SK-N-SH (cell line): ENCODE measurements at regions not wholly inside any gene's neighbourhood (a gene's known extent, or its start where the extent isn't known, plus 50 kb on each side); places are given as distances from the start of the nearest gene placed in this dataset.

ENCODE experiments used
- CTCF ChIA-PET: fragments of 300-600, 350-600 bp; formaldehyde crosslinking; extraction: SDS; loops from one replicate; lab custom pipeline; 2021; lab: Yijun Ruan, JAX
- POLR2A ChIA-PET: fragments of 350-600 bp; sonication (Branson Sonifier 250); formaldehyde crosslinking; extraction: SDS; loops from one replicate; lab custom pipeline; 2020; ENCODE audit warnings: antibody characterized with exemption, inconsistent platforms; lab: Yijun Ruan, JAX
- DNase-seq: peaks from one replicate; pipeline ENCODE4 v3.0.0; 2012
- H2AFZ ChIP-seq: fragments of 200-600 bp; sonication (generic); 2 replicates; pipeline ENCODE4 v1.8.1; 2016; ENCODE audit warnings: antibody characterized with exemption, mild to moderate bottlenecking, low read depth
- H3F3A ChIP-seq: fragments of 200-600 bp; sonication (generic); replicated peaks from 2 replicates; pipeline ENCODE3; 2016; ENCODE audit warnings: antibody characterized with exemption, mild to moderate bottlenecking; ENCODE audit not compliant: insufficient read depth
- H3K27ac ChIP-seq, 2 experiments: fragments of 200-500 bp in 1 of 2; fragments of 200-600 bp in 1 of 2; sonication (Bioruptor generic) in 1 of 2; sonication (generic), shearing (Covaris generic) in 1 of 2; 2 replicates each; pipeline versions ENCODE4 v1.5.1 to v1.6.1; 2014 to 2016; ENCODE audit warnings: low read depth in 2 of 2, inconsistent platforms in 1 of 2, low read length in 1 of 2, mild to moderate bottlenecking in 1 of 2, mixed read lengths in 1 of 2
- H3K27me3 ChIP-seq: fragments of 200-600 bp; sonication (generic), shearing (Covaris generic); 2 replicates; pipeline ENCODE4 v1.6.1; 2016; ENCODE audit warnings: mixed run types; ENCODE audit not compliant: insufficient read depth
- H3K36me3 ChIP-seq, 2 experiments: fragments of 200-500 bp in 1 of 2; fragments of 200-600 bp in 1 of 2; sonication (Bioruptor generic) in 1 of 2; sonication (generic) in 1 of 2; replicated peaks in 1 of 2; 2 replicates each; pipeline versions ENCODE3 to v1.5.1; 2014 to 2016; ENCODE audit warnings: low read length in 1 of 2, mild to moderate bottlenecking in 1 of 2; ENCODE audit not compliant: insufficient read depth in 2 of 2, control insufficient read depth in 1 of 2
- H3K4me1 ChIP-seq, 2 experiments: fragments of 200-500 bp in 1 of 2; fragments of 200-600 bp in 1 of 2; sonication (Bioruptor generic) in 1 of 2; sonication (generic), shearing (Covaris generic) in 1 of 2; 2 replicates each; pipeline versions ENCODE4 v1.5.1 to v1.6.1; 2014 to 2016; ENCODE audit warnings: low read depth in 1 of 2, low read length in 1 of 2, mixed run types in 1 of 2; ENCODE audit not compliant: insufficient read depth in 2 of 2, control insufficient read depth in 1 of 2
- H3K4me2 ChIP-seq: fragments of 200-600 bp; sonication (generic), shearing (Covaris generic); 2 replicates; pipeline ENCODE4 v1.6.1; 2017; ENCODE audit warnings: mixed run types
- H3K4me3 ChIP-seq, 2 experiments: fragments of 200-500 bp in 1 of 2; fragments of 200-600 bp in 1 of 2; sonication (Bioruptor generic) in 1 of 2; sonication (generic), shearing (Covaris generic) in 1 of 2; 2 replicates each; pipeline versions ENCODE4 v1.5.1 to v1.8.1; 2014 to 2016; ENCODE audit warnings: low read depth in 2 of 2, inconsistent platforms in 1 of 2, low read length in 1 of 2, mild to moderate bottlenecking in 1 of 2, mixed read lengths in 1 of 2, moderate library complexity in 1 of 2
- H3K79me2 ChIP-seq: fragments of 200-600 bp; sonication (generic); 2 replicates; pipeline ENCODE4 v1.8.1; 2017; ENCODE audit warnings: mild to moderate bottlenecking; ENCODE audit not compliant: insufficient read depth
- H3K9ac ChIP-seq: fragments of 200-600 bp; sonication (generic); 2 replicates; pipeline ENCODE4 v1.6.1; 2017; ENCODE audit warnings: mixed run types
- H3K9me2 ChIP-seq: fragments of 200-600 bp; sonication (generic); 2 replicates; pipeline ENCODE4 v1.6.1; 2017; ENCODE audit warnings: mixed run types
- H3K9me3 ChIP-seq: fragments of 200-600 bp; sonication (generic); 2 replicates; pipeline ENCODE4 v1.6.1; 2017; ENCODE audit warnings: mixed run types, mild to moderate bottlenecking, moderate library complexity
- H4K20me1 ChIP-seq: fragments of 200-600 bp; sonication (generic); 2 replicates; pipeline ENCODE4 v1.6.1; 2017; ENCODE audit warnings: mild to moderate bottlenecking, mixed run types; ENCODE audit not compliant: insufficient read depth
- ELF1 ChIP-seq: IDR thresholded peaks from 2 replicates; pipeline ENCODE4 v1.4.0; 2012
- FOXJ3 ChIP-seq: sonication (generic); formaldehyde crosslinking; IDR thresholded peaks from 2 replicates; pipeline ENCODE4 v1.5.1; 2020; ENCODE audit warnings: mild to moderate bottlenecking, missing genetic modification reagents
- FOXM1 ChIP-seq: IDR thresholded peaks from 2 replicates; pipeline ENCODE4 v1.4.0; 2012; ENCODE audit warnings: low read depth, mild to moderate bottlenecking
- GABPA ChIP-seq: IDR thresholded peaks from 2 replicates; pipeline ENCODE4 v1.4.0; 2012; ENCODE audit warnings: low read depth, mild to moderate bottlenecking
- GATA2 ChIP-seq: sonication (generic); formaldehyde crosslinking; IDR thresholded peaks from 2 replicates; pipeline ENCODE4 v1.5.0; 2020; ENCODE audit warnings: mild to moderate bottlenecking, missing genetic modification reagents
- MEF2A ChIP-seq: IDR thresholded peaks from 2 replicates; pipeline ENCODE4 v1.4.0; 2012; ENCODE audit warnings: low read depth, borderline replicate concordance
- MXI1 ChIP-seq: IDR thresholded peaks from 2 replicates; pipeline ENCODE4 v1.6.1; 2012; ENCODE audit warnings: mild to moderate bottlenecking, low read depth, low read length, improper control_type of control experiment
- NFIC ChIP-seq: IDR thresholded peaks from 2 replicates; pipeline ENCODE4 v1.4.0; 2012; ENCODE audit warnings: borderline replicate concordance
- POLR2AphosphoS5 ChIP-seq: IDR thresholded peaks from 2 replicates; pipeline ENCODE4 v1.6.1; 2012; ENCODE audit warnings: low read depth, low read length
- RCOR1 ChIP-seq: fragments of 150-350 bp; IDR thresholded peaks from 2 replicates; pipeline ENCODE4 v1.6.1; 2017; ENCODE audit warnings: antibody characterized with exemption, low read length
- RFX5 ChIP-seq: IDR thresholded peaks from 2 replicates; pipeline ENCODE4 v1.6.1; 2012; ENCODE audit warnings: mild to moderate bottlenecking, improper control_type of control experiment, low read length
- RXRA ChIP-seq: IDR thresholded peaks from 2 replicates; pipeline ENCODE4 v1.4.0; 2012; ENCODE audit warnings: low read depth, mild to moderate bottlenecking, borderline replicate concordance
- SMC3 ChIP-seq: IDR thresholded peaks from 2 replicates; pipeline ENCODE4 v1.6.1; 2012; ENCODE audit warnings: low read depth, low read length, improper control_type of control experiment
- TEAD4 ChIP-seq: IDR thresholded peaks from 2 replicates; pipeline ENCODE4 v1.4.0; 2012; ENCODE audit warnings: mild to moderate bottlenecking, borderline replicate concordance; ENCODE audit not compliant: insufficient read depth
- WGBS: methylation state at CpG from one replicate; pipeline ENCODE4 v1.1.6; 2017; ENCODE audit warnings: low lambda C conversion rate; 5-methylcytosine and 5-hydroxymethylcytosine counted together
- TF ChIP-seq, protein P1 (sequence below): IDR thresholded peaks from 2 replicates; pipeline ENCODE4 v1.4.0; 2012; ENCODE audit warnings: low read depth, borderline replicate concordance
- TF ChIP-seq, protein P2 (sequence below): fragments of 150-350 bp; IDR thresholded peaks from 2 replicates; pipeline ENCODE4 v1.6.1; 2016; ENCODE audit warnings: mild to moderate bottlenecking, low read depth, low read length
- TF ChIP-seq, protein P3 (sequence below): IDR thresholded peaks from 2 replicates; pipeline ENCODE4 v1.4.0; 2012; ENCODE audit warnings: low read depth, borderline replicate concordance
- TF ChIP-seq, protein P4 (sequence below): IDR thresholded peaks from 2 replicates; pipeline ENCODE4 v1.4.0; 2012; ENCODE audit warnings: low read depth
- TF ChIP-seq, protein P5 (sequence below): fragments of 150-350 bp; IDR thresholded peaks from 2 replicates; pipeline ENCODE4 v1.6.1; 2017; ENCODE audit warnings: antibody characterized with exemption, low read length, low read depth, borderline replicate concordance
- TF ChIP-seq, protein P6 (sequence below): IDR thresholded peaks from 2 replicates; pipeline ENCODE4 v1.6.1; 2012; ENCODE audit warnings: mild to moderate bottlenecking, low read depth, low read length, moderate library complexity

DNA sequence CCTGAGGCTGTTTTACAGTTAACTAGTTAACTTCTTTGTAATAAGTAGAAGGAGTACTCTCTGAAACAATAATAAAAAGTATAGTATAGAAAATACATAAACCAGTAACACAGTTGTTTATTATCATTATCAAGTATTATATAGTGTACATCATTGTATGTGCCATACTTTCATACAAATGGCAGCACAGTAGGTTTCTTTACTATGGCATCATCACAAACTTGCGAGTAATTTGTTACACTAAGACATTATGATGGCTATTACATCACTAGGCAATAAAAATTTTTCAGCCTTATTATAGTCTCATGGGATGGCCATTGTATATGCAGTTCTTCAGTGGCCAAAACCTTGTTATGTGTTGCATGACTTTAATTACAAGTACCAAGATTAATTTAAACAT, 1376.5 kb upstream of the ADGRL2 start:
- no peak overlapping the region for H3K4me2 ChIP-seq
- H3K79me2 ChIP-seq: no peaks in the 10 kb centered on the region
- no peaks in the 10 kb centered on the region for H3K9me3 ChIP-seq
- 85% methylated on average over 1 of the region's 1 CpG for WGBS
- H3K4me1 ChIP-seq: peaks cover 0 to 3% of the 10 kb centered on the region in 2 experiments; a peak in 1 of 4 replicates
- no peak overlapping the region for H3K9ac ChIP-seq
- no peaks in the 10 kb centered on the region for H3K9me2 ChIP-seq
- no peaks in the 10 kb centered on the region for H3F3A ChIP-seq
- H3K36me3 ChIP-seq: peaks cover 0 to under 1% of the 10 kb centered on the region in 2 experiments
- no peaks in the 10 kb centered on the region for H4K20me1 ChIP-seq
- no peak for DNase-seq
- CTCF ChIA-PET: interaction anchor here (0.7 kb wide), 2 partner anchors 672 to 958 kb away, joined by 3 to 4 read pairs; no protein-coding TSS in a partner anchor
- H3K27ac ChIP-seq: no peak overlapping the region
- POLR2A ChIA-PET: no interaction called here
- no peaks in the 10 kb centered on the region for H3K27me3 ChIP-seq
- no peak overlapping the region for H2AFZ ChIP-seq
- no peak overlapping the region for H3K4me3 ChIP-seq
- TF ChIP-seq TEAD4 (no peak), MEF2A (no peak), SMC3 (no peak), FOXJ3 (CRISPR knock-in tag) (no peak), FOXM1 (no peak)
- TF ChIP-seq, protein P1, sequence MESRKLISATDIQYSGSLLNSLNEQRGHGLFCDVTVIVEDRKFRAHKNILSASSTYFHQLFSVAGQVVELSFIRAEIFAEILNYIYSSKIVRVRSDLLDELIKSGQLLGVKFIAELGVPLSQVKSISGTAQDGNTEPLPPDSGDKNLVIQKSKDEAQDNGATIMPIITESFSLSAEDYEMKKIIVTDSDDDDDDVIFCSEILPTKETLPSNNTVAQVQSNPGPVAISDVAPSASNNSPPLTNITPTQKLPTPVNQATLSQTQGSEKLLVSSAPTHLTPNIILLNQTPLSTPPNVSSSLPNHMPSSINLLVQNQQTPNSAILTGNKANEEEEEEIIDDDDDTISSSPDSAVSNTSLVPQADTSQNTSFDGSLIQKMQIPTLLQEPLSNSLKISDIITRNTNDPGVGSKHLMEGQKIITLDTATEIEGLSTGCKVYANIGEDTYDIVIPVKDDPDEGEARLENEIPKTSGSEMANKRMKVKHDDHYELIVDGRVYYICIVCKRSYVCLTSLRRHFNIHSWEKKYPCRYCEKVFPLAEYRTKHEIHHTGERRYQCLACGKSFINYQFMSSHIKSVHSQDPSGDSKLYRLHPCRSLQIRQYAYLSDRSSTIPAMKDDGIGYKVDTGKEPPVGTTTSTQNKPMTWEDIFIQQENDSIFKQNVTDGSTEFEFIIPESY: no peak
- TF ChIP-seq, all 33 proteins: peak for 0

DNA sequence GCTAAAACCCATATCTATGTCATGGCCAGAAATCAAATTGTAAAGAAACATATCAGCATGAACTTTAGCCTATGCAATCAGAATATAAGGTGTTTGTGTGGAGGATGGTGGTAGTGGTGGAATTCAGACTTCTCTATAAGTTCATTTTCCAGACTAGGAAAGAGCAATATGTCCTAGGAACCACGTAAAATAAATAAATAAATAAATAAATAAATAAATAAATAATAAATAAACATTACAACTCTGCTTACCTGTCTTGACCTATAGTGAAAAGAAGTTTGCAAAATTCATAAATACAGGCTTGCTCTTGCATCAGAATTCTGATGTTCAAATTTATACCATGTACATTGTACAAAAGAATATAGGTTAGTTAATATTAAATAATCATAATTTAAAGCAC, 1382.6 kb upstream of the ADGRL2 start:
- H3K27me3 ChIP-seq: no peaks in the 10 kb centered on the region
- CTCF ChIA-PET: interaction anchor here (0.6 kb wide), 1 partner anchor 585 kb away, joined by 4 read pairs; no protein-coding TSS in a partner anchor
- H3K27ac ChIP-seq: no peak overlapping the region
- H3K79me2 ChIP-seq: no peaks in the 10 kb centered on the region
- no peaks in the 10 kb centered on the region for H3F3A ChIP-seq
- no peak for DNase-seq
- H4K20me1 ChIP-seq: no peaks in the 10 kb centered on the region
- WGBS: 56% methylated on average over 1 of the region's 1 CpG
- no peaks in the 10 kb centered on the region for H3K9me2 ChIP-seq
- H3K9me3 ChIP-seq: no peaks in the 10 kb centered on the region
- no peak overlapping the region for H3K9ac ChIP-seq
- no peak overlapping the region for H2AFZ ChIP-seq
- POLR2A ChIA-PET: no interaction called here
- H3K4me1 ChIP-seq: no peaks in the 10 kb centered on the region
- peaks cover 0 to 5% of the 10 kb centered on the region in 2 experiments for H3K36me3 ChIP-seq
- H3K4me3 ChIP-seq: no peak overlapping the region
- H3K4me2 ChIP-seq: no peak overlapping the region
- TF ChIP-seq RXRA: no peak
- TF ChIP-seq, protein P2, sequence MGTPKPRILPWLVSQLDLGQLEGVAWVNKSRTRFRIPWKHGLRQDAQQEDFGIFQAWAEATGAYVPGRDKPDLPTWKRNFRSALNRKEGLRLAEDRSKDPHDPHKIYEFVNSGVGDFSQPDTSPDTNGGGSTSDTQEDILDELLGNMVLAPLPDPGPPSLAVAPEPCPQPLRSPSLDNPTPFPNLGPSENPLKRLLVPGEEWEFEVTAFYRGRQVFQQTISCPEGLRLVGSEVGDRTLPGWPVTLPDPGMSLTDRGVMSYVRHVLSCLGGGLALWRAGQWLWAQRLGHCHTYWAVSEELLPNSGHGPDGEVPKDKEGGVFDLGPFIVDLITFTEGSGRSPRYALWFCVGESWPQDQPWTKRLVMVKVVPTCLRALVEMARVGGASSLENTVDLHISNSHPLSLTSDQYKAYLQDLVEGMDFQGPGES: no peak
- TF ChIP-seq GABPA: no peak
- TF ChIP-seq, protein P3, sequence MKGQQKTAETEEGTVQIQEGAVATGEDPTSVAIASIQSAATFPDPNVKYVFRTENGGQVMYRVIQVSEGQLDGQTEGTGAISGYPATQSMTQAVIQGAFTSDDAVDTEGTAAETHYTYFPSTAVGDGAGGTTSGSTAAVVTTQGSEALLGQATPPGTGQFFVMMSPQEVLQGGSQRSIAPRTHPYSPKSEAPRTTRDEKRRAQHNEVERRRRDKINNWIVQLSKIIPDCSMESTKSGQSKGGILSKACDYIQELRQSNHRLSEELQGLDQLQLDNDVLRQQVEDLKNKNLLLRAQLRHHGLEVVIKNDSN: no peak
- TF ChIP-seq, protein P4, sequence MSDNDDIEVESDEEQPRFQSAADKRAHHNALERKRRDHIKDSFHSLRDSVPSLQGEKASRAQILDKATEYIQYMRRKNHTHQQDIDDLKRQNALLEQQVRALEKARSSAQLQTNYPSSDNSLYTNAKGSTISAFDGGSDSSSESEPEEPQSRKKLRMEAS: no peak
- TF ChIP-seq POLR2AphosphoS5: no peak
- no peak for TF ChIP-seq RFX5
- TF ChIP-seq ELF1: no peak
- no peak for TF ChIP-seq NFIC
- TF ChIP-seq MXI1: no peak
- TF ChIP-seq FOXM1: no peak
- TF ChIP-seq, protein P5, sequence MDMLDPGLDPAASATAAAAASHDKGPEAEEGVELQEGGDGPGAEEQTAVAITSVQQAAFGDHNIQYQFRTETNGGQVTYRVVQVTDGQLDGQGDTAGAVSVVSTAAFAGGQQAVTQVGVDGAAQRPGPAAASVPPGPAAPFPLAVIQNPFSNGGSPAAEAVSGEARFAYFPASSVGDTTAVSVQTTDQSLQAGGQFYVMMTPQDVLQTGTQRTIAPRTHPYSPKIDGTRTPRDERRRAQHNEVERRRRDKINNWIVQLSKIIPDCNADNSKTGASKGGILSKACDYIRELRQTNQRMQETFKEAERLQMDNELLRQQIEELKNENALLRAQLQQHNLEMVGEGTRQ: no peak
- TF ChIP-seq, protein P6, sequence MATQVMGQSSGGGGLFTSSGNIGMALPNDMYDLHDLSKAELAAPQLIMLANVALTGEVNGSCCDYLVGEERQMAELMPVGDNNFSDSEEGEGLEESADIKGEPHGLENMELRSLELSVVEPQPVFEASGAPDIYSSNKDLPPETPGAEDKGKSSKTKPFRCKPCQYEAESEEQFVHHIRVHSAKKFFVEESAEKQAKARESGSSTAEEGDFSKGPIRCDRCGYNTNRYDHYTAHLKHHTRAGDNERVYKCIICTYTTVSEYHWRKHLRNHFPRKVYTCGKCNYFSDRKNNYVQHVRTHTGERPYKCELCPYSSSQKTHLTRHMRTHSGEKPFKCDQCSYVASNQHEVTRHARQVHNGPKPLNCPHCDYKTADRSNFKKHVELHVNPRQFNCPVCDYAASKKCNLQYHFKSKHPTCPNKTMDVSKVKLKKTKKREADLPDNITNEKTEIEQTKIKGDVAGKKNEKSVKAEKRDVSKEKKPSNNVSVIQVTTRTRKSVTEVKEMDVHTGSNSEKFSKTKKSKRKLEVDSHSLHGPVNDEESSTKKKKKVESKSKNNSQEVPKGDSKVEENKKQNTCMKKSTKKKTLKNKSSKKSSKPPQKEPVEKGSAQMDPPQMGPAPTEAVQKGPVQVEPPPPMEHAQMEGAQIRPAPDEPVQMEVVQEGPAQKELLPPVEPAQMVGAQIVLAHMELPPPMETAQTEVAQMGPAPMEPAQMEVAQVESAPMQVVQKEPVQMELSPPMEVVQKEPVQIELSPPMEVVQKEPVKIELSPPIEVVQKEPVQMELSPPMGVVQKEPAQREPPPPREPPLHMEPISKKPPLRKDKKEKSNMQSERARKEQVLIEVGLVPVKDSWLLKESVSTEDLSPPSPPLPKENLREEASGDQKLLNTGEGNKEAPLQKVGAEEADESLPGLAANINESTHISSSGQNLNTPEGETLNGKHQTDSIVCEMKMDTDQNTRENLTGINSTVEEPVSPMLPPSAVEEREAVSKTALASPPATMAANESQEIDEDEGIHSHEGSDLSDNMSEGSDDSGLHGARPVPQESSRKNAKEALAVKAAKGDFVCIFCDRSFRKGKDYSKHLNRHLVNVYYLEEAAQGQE: no peak
- TF ChIP-seq GATA2: no peak
- TF ChIP-seq RCOR1: no peak
